Tibial artery (tissue), 4 donors: ENCODE measurements at regions not wholly inside any gene's neighbourhood (a gene's known extent, or its start where the extent isn't known, plus 50 kb on each side); places are given as distances from the start of the nearest gene placed in this dataset.

Experiments
- DNase-seq, 2 donors: peaks; one replicate each; pipeline ENCODE4 v3.0.0-alpha.2; 2019
- H3K27ac ChIP-seq, 2 donors: fragments of 200-600 bp; sonication (generic) in 1 of 2; 1 replicate in 1 of 2; 2 replicates in 1 of 2; pipeline ENCODE4 v1.5.1; 2018 to 2019; ENCODE audit warnings: mild to moderate bottlenecking in 1 of 2
- H3K27me3 ChIP-seq, 2 donors: fragments of 200-600 bp; sonication (generic) in 1 of 2; one replicate each; pipeline versions ENCODE4 v1.5.1 to v1.6.0; 2016 to 2019
- H3K36me3 ChIP-seq, 3 donors: fragments of 200-600 bp; sonication (generic) in 2 of 3; one replicate each; pipeline ENCODE4 v1.5.1; 2016 to 2019; ENCODE audit warnings: mild to moderate bottlenecking in 2 of 3
- H3K4me1 ChIP-seq, 4 donors: fragments of 200-600 bp; sonication (generic) in 2 of 4; 1 replicate in 3 of 4; 2 replicates in 1 of 4; pipeline ENCODE4 v1.5.1; 2016 to 2019
- H3K4me3 ChIP-seq, 2 donors: fragments of 200-600 bp; sonication (generic) in 1 of 2; 1 replicate in 1 of 2; 2 replicates in 1 of 2; pipeline ENCODE4 v1.5.1; 2018 to 2019; ENCODE audit warnings: mild to moderate bottlenecking in 2 of 2
- H3K9me3 ChIP-seq, 3 donors: fragments of 200-600 bp; sonication (generic) in 1 of 3; one replicate each; pipeline ENCODE4 v1.5.1; 2016 to 2019
- intact Hi-C: fragments of 100-400 bp; cut with DNase I; formaldehyde crosslinking; loops from one replicate; pipeline ENCODE4 v1.15.0; 2023; ENCODE audit warnings: low total_unique reads
- TF ChIP-seq, protein P1 (sequence below), 2 experiments: fragments of 200-600 bp in 1 of 2; fragments of 450-650 bp in 1 of 2; IDR thresholded peaks; one replicate each; pipeline ENCODE4 v1.5.1; 2017 to 2019; ENCODE audit warnings: antibody characterized with exemption in 2 of 2, mild to moderate bottlenecking in 1 of 2, moderate library complexity in 1 of 2

DNA sequence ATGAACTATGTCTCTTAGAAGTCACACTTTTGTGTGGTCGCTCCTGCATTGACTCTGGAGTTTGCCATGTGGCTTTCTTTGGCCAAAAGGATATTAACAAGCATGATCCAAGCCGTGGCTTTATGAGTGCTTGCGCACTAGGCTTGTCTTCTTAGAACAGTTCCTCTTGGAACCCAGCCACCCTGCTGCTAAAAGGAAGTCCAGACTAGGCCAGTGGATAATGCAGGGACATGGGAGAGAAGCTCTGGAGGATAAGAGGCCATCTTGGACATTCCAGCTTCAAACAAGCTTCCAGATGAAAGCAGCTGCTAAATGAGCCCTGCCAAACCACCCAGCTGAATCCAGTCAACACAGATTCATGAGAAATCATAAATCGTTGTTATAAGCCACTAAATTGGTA is 346.4 kb downstream of the CDC5L start:
- H3K4me3 ChIP-seq, result no peak overlapping the region
- DNase-seq, result peak in 1 of 2 donors; percentile 46
- TF ChIP-seq, protein P1, sequence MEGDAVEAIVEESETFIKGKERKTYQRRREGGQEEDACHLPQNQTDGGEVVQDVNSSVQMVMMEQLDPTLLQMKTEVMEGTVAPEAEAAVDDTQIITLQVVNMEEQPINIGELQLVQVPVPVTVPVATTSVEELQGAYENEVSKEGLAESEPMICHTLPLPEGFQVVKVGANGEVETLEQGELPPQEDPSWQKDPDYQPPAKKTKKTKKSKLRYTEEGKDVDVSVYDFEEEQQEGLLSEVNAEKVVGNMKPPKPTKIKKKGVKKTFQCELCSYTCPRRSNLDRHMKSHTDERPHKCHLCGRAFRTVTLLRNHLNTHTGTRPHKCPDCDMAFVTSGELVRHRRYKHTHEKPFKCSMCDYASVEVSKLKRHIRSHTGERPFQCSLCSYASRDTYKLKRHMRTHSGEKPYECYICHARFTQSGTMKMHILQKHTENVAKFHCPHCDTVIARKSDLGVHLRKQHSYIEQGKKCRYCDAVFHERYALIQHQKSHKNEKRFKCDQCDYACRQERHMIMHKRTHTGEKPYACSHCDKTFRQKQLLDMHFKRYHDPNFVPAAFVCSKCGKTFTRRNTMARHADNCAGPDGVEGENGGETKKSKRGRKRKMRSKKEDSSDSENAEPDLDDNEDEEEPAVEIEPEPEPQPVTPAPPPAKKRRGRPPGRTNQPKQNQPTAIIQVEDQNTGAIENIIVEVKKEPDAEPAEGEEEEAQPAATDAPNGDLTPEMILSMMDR (IDR thresholded peaks at IDR 0.05), result no peak

DNA sequence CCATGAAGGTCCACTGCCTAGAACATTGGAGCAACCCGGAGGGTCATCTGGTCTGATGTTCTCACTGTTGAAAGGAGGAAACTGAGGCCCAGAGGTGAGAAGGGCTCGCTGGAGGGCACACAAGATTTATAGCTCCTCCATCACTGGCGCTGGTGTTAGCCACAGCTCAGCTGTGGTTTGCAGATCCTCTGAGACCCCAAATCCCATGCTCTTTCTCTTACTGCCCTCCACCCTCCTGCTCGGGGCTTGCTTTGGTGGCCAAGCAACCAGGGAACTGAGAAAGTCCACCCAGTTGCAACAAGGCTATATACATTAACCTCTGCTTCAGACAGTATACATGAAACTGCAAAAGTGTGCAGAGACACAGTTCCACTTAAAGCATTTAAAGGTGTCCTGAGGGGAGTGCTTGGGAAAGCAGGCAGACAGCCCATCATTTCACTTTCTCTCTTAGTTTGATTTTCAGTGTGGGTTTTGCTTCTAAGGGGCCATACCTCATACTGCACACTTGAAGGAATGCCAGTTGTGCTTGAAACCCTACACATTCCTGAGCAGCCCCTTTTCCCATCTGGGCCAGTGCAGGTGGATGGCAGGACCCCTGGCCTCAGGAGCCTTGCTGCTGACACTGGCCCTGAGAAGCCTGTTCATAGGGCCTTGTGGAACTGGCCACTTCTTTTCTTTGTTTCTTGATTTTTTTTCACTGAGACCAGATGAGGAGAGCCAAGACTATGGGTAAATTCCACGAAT is 347.6 kb downstream of the CDC5L start:
- TF ChIP-seq, protein P1 (IDR thresholded peaks at IDR 0.05), result no peak
- no peak for DNase-seq
- Histone ChIP-seq H3K27me3 (no peaks in the 10 kb centered on the region), H3K4me1 (peaks cover 0 to 10% (median 6%) of the 10 kb centered on the region in 4 donors), H3K27ac (no peak overlapping the region), H3K9me3 (no peaks in the 10 kb centered on the region), H3K4me3 (no peak overlapping the region), H3K36me3 (no peaks in the 10 kb centered on the region)
- intact Hi-C loops, result no loop called here

More for the DNA sequence above, 346.4 kb downstream of the CDC5L start:
- no peak overlapping the region for H3K27ac ChIP-seq
- H3K4me1 ChIP-seq, result peaks cover 0 to 10% (median 6%) of the 10 kb centered on the region in 4 donors
- H3K36me3 ChIP-seq, result no peaks in the 10 kb centered on the region
- no peaks in the 10 kb centered on the region for H3K27me3 ChIP-seq
- intact Hi-C loops, result no loop called here
- H3K9me3 ChIP-seq, result no peaks in the 10 kb centered on the region

DNA sequence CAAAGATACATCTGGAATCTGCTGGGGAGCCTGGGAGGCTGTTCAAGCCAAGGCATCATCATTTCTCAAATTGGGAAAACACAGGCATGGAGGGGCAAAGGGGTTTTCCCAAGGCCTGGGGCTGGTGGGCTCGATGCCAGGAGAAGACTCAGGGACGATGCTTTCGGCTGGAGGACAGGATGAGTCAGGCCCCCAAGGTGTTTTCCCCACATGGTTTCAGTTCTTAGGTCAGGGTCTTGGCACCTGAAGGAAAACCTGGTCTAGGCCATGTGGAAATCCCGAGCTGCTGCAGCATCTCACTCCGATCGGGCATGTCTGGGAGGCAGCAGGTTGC is 348.1 kb downstream of the CDC5L start:
- intact Hi-C loops, result no loop called here
- peaks cover 0 to 9% (median 5%) of the 10 kb centered on the region in 4 donors for H3K4me1 ChIP-seq
- no peak overlapping the region for H3K4me3 ChIP-seq
- TF ChIP-seq, protein P1 (IDR thresholded peaks at IDR 0.05), result no peak
- H3K9me3 ChIP-seq, result no peaks in the 10 kb centered on the region
- no peaks in the 10 kb centered on the region for H3K27me3 ChIP-seq
- no peaks in the 10 kb centered on the region for H3K36me3 ChIP-seq
- H3K27ac ChIP-seq, result no peak overlapping the region
- no peak for DNase-seq

DNA sequence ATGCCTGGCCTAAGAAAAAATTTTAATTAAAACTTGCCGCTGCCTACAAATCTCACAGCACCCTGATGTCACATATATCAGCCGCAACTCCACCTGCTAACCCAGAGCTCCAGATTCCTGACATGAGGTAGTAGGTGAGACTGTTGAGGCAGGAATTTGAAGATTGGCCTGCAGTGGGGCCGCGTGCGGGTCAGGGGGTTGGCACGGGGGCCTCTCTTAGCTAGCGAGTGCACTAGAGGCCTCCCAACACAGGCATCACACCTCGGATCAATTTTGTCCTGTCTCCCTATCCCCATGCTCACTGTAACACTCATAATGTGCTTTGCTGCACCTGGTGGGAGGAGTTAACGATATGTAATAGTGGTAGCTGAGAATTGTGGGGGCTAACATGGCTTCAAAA is 349.8 kb downstream of the CDC5L start:
- H3K36me3 ChIP-seq, result no peaks in the 10 kb centered on the region
- intact Hi-C loops, result no loop called here
- no peak overlapping the region for H3K27ac ChIP-seq

DNA sequence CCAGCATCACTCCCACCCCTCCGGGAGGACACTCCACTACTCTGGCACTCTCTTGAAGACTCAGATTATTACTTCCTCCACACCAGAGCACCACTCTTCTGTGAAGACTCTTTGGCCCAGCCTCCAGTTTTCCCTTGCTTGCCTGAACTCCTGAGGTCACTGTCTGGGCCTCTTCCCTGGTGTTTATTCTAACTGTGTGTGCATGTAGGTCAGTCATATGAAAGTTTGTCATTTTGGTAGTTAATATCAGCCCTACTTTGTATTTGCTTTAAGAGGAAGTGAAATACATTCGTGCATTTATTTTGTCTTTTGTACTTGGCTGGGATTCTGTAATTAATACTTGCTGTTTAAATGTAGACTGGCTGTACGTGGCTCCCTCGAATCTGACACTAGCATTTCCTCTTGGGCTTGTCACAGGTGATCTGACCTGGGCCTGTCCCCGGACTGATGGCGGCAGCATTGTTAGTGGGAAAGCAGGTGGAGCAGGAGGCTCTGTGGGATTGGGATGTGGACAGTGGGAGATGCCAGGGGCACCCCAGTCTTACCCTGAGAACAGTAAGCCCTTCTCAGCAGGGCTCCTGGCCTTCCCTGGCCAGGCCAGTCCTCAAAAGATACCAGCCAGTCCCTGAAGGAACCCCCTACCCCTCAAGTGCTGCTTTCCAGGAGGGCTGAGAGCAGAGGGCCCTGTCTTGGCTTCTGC is 350.5 kb downstream of the CDC5L start:
- no peak for DNase-seq
- TF ChIP-seq, protein P1 (IDR thresholded peaks at IDR 0.05), result no peak
- Histone ChIP-seq H3K27me3 (no peaks in the 10 kb centered on the region), H3K27ac (no peak overlapping the region), H3K4me3 (no peak overlapping the region), H3K36me3 (no peaks in the 10 kb centered on the region), H3K9me3 (no peaks in the 10 kb centered on the region), H3K4me1 (peaks cover 0 to 3% (median 0%) of the 10 kb centered on the region in 4 donors)
- intact Hi-C loops, result no loop called here

More for the DNA sequence above, 349.8 kb downstream of the CDC5L start:
- TF ChIP-seq, protein P1 (IDR thresholded peaks at IDR 0.05), result no peak
- H3K4me3 ChIP-seq, result no peak overlapping the region
- no peaks in the 10 kb centered on the region for H3K9me3 ChIP-seq
- peaks cover 0 to 3% (median 0%) of the 10 kb centered on the region in 4 donors for H3K4me1 ChIP-seq
- DNase-seq, result no peak
- no peaks in the 10 kb centered on the region for H3K27me3 ChIP-seq
